Prostate gland (tissue), 2 donors: ENCODE measurements at regions not wholly inside any gene's neighbourhood (a gene's known extent, or its start where the extent isn't known, plus 50 kb on each side); places are given as distances from the start of the nearest gene placed in this dataset.
"Not testable (repeated sequence)": the region's sequence is repeated elsewhere in the genome, so short reads cannot be mapped to it uniquely, and the experiment has no call there.

Experiments
- DNase-seq: peaks from one replicate; pipeline ENCODE4 v3.0.0-alpha.2; 2019; ENCODE audit warnings: low spot score
- H3K27ac ChIP-seq, 2 donors: fragments of 200-600 bp; sonication (generic); 2 replicates each; pipeline ENCODE4 v1.5.1; 2017 to 2019
- H3K27me3 ChIP-seq: fragments of 200-600 bp; sonication (generic); replicated peaks from 2 replicates; pipeline ENCODE4 v1.5.1; 2019; ENCODE audit not compliant: insufficient read depth
- H3K36me3 ChIP-seq, 2 donors: fragments of 200-600 bp; sonication (generic); 1 replicate in 1 of 2; 2 replicates in 1 of 2; pipeline versions ENCODE4 v1.5.1 to v1.8.1; 2017 to 2019
- H3K4me1 ChIP-seq: fragments of 200-600 bp; sonication (generic); replicated peaks from 2 replicates; pipeline ENCODE4 v1.5.1; 2019
- H3K4me3 ChIP-seq, 2 donors: fragments of 200-600 bp; sonication (generic); 2 replicates each; pipeline ENCODE4 v1.5.1; 2017 to 2019
- H3K9me3 ChIP-seq: fragments of 200-600 bp; sonication (generic); 2 replicates; pipeline ENCODE4 v1.5.1; 2017
- CTCF ChIP-seq, 4 experiments: fragments of 200-600 bp in 2 of 4; fragments of 450-650 bp in 2 of 4; sonication (generic) in 2 of 4; IDR thresholded peaks; 1 replicate in 3 of 4; 2 replicates in 1 of 4; pipeline ENCODE4 v1.5.1; 2016 to 2019; ENCODE audit warnings: antibody characterized with exemption in 4 of 4, mild to moderate bottlenecking in 2 of 4, moderate library complexity in 2 of 4
- POLR2A ChIP-seq: fragments of 450-650 bp; IDR thresholded peaks from one replicate; pipeline ENCODE4 v1.6.1; 2016; ENCODE audit warnings: antibody characterized with exemption, mild to moderate bottlenecking
- POLR2AphosphoS5 ChIP-seq: sonication (generic); formaldehyde crosslinking; IDR thresholded peaks from one replicate; pipeline ENCODE4 v1.6.1; 2017; ENCODE audit warnings: antibody characterized with exemption
- WGBS: methylation state at CpG from one replicate; pipeline ENCODE4 v1.1.5; 2018; 5-methylcytosine and 5-hydroxymethylcytosine counted together
- intact Hi-C: fragments of 100-400 bp; cut with DNase I; formaldehyde crosslinking; loops from one replicate; pipeline ENCODE4 v1.14.2; 2022

DNA sequence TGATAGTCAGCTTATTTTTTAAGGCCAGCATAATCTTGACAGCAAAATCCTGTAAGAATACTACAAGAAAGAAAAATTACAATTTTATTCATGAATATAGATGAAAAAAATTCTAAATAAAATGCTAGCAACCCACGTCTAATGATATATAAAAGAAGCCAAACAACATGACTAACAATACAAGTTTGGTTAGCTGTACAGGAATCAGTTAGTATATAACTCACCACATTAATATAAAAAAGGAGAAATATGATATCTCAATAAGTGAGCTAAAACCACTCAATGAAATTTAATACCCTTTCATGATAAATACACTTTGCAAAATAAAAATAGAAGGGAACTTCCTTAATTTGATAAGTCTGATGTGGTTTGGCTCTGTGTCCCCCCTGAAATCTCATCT is 139.7 kb upstream of the MAN2A1 start:
- Histone ChIP-seq H3K4me1 (no peaks in the 10 kb centered on the region), H3K4me3 (no peak overlapping the region), H3K27ac (no peak overlapping the region), H3K36me3 (no peaks in the 10 kb centered on the region), H3K9me3 (no peaks in the 10 kb centered on the region), H3K27me3 (no peaks in the 10 kb centered on the region)
- DNase-seq, result no peak
- intact Hi-C loops, result no loop called here
- 39% methylated on average over 1 of the region's 1 CpG for WGBS
- TF ChIP-seq POLR2AphosphoS5 (no peak), CTCF (IDR thresholded peaks at IDR 0.05) (no peak), POLR2A (no peak)

GRCh38 chr5:109546461-109546860 is 136.7 kb upstream of the PJA2 start:
- Histone ChIP-seq H3K36me3 (no peaks in the 10 kb centered on the region), H3K9me3 (no peaks in the 10 kb centered on the region), H3K4me1 (no peaks in the 10 kb centered on the region), H3K4me3 (no peak overlapping the region), H3K27me3 (no peaks in the 10 kb centered on the region), H3K27ac (no peak overlapping the region)
- intact Hi-C loops, result no loop called here
- DNase-seq, result no peak
- TF ChIP-seq POLR2AphosphoS5 (no peak), CTCF (IDR thresholded peaks at IDR 0.05) (no peak), POLR2A (no peak)

DNA sequence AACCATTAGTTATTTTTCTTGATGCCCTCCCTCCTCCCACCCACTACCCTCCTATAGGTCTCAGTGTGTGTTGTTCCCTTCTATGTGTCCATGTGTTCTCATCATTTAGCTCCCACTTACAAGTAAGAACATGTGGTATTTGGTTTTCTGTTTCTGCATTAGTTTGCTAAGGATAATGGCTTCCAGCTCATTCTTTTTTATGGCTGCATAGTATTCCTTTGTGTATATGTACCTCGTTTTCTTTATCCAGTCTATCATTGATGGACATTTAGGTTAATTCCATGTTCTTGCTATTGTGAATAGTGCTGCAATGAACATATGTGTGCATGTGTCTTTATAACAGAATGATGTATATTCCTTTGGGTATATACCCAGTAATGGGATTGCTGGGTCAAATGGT is 135.1 kb upstream of the PJA2 start:
- intact Hi-C loops, H3K27ac ChIP-seq, H3K9me3 ChIP-seq, H3K4me1 ChIP-seq, H3K4me3 ChIP-seq, H3K27me3 ChIP-seq, H3K36me3 ChIP-seq, DNase-seq: not testable (repeated sequence)
- WGBS, result 81% methylated on average over 1 of the region's 1 CpG

DNA sequence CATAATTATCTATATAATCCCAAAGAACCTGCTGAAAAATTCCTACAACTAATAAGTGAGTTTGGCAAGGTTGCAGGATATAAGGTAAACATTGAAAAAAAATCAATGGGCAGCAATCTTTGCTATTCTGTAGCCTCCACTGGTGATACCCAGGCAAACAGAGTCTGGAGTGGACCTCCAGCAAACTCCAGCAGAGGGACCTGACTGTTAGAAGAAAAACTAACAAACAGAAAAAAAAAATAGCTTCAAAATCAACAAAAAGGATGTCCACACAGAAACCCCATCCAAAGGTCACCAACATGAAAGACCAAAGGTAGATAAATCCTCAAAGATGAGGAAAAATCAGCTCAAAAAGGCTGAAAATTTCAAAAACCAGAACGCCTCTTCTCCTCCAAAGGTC is 128.9 kb upstream of the PJA2 start:
- H3K36me3 ChIP-seq, intact Hi-C loops, H3K4me1 ChIP-seq, H3K27me3 ChIP-seq, DNase-seq, H3K27ac ChIP-seq, H3K9me3 ChIP-seq, H3K4me3 ChIP-seq: not testable (repeated sequence)
- WGBS, result 88% methylated on average over 1 of the region's 1 CpG

DNA sequence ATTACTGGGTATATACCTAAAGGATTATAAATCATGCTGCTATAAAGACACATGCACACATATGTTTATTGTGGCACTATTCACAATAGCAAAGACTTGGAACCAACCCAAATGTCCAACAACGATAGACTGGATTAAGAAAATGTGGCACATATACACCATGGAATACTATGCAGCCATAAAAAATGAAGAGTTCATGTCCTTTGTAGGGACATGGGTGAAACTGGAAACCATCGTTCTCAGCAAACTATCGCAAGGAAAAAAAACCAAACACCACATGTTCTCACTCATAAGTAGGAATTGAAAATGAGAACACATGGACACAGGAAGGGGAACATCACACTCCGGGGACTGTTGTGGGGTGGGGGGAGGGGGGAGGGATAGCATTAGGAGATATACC is 125.3 kb upstream of the PJA2 start:
- intact Hi-C loops, result not testable (repeated sequence)
- 86% methylated on average over 4 of the region's 4 CpGs for WGBS

GRCh38 chr5:109533751-109534272 is 124.0 kb upstream of the PJA2 start:
- no peak for DNase-seq
- no peak for TF ChIP-seq CTCF (IDR thresholded peaks at IDR 0.05)
- no peak for TF ChIP-seq POLR2AphosphoS5
- TF ChIP-seq POLR2A, result no peak
- Histone ChIP-seq H3K27ac (no peak overlapping the region), H3K27me3 (no peaks in the 10 kb centered on the region), H3K9me3 (no peaks in the 10 kb centered on the region), H3K4me3 (no peak overlapping the region), H3K4me1 (peaks cover 3% of the 10 kb centered on the region), H3K36me3 (no peaks in the 10 kb centered on the region)
- WGBS, result 38% methylated on average over 4 of the region's 4 CpGs
- intact Hi-C loops, result no loop called here

More for the DNA sequence above, 125.3 kb upstream of the PJA2 start:
- H3K27ac ChIP-seq, H3K27me3 ChIP-seq, H3K4me3 ChIP-seq, H3K9me3 ChIP-seq, DNase-seq, H3K4me1 ChIP-seq, H3K36me3 ChIP-seq: not testable (repeated sequence)
